Epithelial cell of proximal tubule (primary cell): ENCODE measurements at regions not wholly inside any gene's neighbourhood (a gene's known extent, or its start where the extent isn't known, plus 50 kb on each side); places are given as distances from the start of the nearest gene placed in this dataset.

Experiments
- DNase-seq: peaks from one replicate; pipeline ENCODE4 v3.0.0-alpha.2; 2011; ENCODE audit warnings: low read depth
- H3K4me3 ChIP-seq: 2 replicates; pipeline ENCODE4 v1.5.1; 2011; ENCODE audit warnings: low read depth, mild to moderate bottlenecking, low read length
- CTCF ChIP-seq: conservative IDR thresholded peaks from 2 replicates; pipeline ENCODE4 v1.5.1; 2012; ENCODE audit warnings: low read depth, mild to moderate bottlenecking, low read length

DNA sequence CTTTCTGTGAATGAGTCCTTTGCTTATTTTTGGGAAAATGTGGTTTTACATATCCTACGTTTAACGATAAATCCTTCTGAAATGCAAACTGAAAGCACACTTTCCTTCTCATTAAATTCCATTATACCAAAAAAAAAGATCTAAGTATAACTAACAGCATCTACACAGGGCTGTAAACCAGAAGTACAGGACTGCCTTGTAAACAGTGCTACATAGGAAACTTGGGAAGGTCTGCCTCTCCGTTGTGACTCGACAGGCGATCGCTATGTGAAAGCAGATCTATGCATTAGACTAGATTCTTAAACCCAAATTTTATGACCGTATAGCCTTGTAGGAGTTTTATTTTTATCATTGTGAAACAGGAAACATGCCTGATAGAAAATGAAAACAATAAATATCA is 690.5 kb downstream of the ARHGAP15 start:
- TF ChIP-seq CTCF, result no peak
- H3K4me3 ChIP-seq, result no peak overlapping the region
- DNase-seq, result no peak

DNA sequence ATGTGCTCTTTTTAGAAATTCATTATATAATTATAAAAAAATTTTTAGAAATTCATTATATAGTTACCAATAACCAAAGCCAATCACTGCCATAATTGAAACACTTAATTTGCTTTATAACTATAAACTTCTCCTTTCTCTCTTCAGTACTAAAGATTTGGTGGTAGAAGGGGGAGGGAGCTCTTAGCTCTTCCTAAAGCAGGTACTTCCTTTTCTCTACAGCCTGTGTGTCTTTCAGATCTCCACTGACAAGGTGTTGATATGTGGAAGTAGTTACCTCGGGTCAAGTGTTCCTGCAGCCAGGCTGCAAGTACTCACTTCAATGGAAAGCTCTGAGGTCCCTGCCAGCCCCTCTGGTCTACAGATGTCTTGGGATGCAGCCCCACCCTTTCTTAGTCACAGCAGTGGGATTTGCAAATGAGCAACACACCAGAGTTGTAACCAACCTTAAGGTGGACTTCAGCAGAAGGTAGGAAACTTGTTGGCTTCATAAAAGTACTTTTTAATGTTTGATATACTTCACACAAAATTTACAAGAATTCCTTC is 690.0 kb downstream of the ARHGAP15 start:
- no peak overlapping the region for H3K4me3 ChIP-seq
- no peak for TF ChIP-seq CTCF
- DNase-seq, result no peak
